HG03039 (cell line): ENCODE measurements at regions not wholly inside any gene's neighbourhood (a gene's known extent, or its start where the extent isn't known, plus 50 kb on each side); places are given as distances from the start of the nearest gene placed in this dataset.

Source experiments
- ATAC-seq: cut with Tn5 transposase; IDR thresholded peaks from one replicate; pipeline ENCODE4 v1.9.1; 2021; ENCODE audit warnings: mild to moderate bottlenecking, moderate library complexity; ENCODE audit not compliant: unreplicated experiment

GRCh38 chr2:217484046-217484445, 518.7 kb downstream of the TNS1 start:
- no peak for ATAC-seq

GRCh38 chr2:217482056-217482710, 520.6 kb downstream of the TNS1 start:
- ATAC-seq = no peak

- ATAC-seq = no peak
These were observed 521.2 kb downstream of the TNS1 start for GRCh38 chr2:217481577-217481976.

- ATAC-seq = no peak
These were observed 523.2 kb downstream of the TNS1 start for GRCh38 chr2:217479566-217479965.

- ATAC-seq = no peak
These were observed 523.9 kb downstream of the TNS1 start for GRCh38 chr2:217478831-217479455.

- ATAC-seq = no peak
These were observed 525.2 kb downstream of the TNS1 start for GRCh38 chr2:217477583-217477982.

- no peak for ATAC-seq
These were observed 527.0 kb downstream of the TNS1 start for GRCh38 chr2:217475791-217476190.

GRCh38 chr2:217475101-217475500, 527.7 kb downstream of the TNS1 start:
- no peak for ATAC-seq

GRCh38 chr2:217471319-217471718, 531.5 kb downstream of the TNS1 start:
- no peak for ATAC-seq

- no peak for ATAC-seq
These were observed 533.5 kb downstream of the TNS1 start for GRCh38 chr2:217469203-217469810.

GRCh38 chr2:217468042-217468830, 534.6 kb downstream of the TNS1 start:
- ATAC-seq = no peak

- ATAC-seq = no peak
These were observed 535.5 kb downstream of the TNS1 start for GRCh38 chr2:217467331-217467730.

- ATAC-seq = no peak
These were observed 536.0 kb downstream of the TNS1 start for GRCh38 chr2:217466805-217467204.

GRCh38 chr2:217466104-217466503, 536.7 kb downstream of the TNS1 start:
- ATAC-seq = no peak

- ATAC-seq = no peak
These were observed 537.7 kb downstream of the TNS1 start for GRCh38 chr2:217465100-217465499.

- no peak for ATAC-seq
These were observed 539.3 kb downstream of the TNS1 start for GRCh38 chr2:217463402-217464075.

- ATAC-seq = no peak
These were observed 540.7 kb downstream of the TNS1 start for GRCh38 chr2:217462121-217462520.

- no peak for ATAC-seq
These were observed 541.1 kb downstream of the TNS1 start for GRCh38 chr2:217461674-217462073.

- no peak for ATAC-seq
These were observed 543.0 kb downstream of the TNS1 start for GRCh38 chr2:217459680-217460405.

- ATAC-seq = no peak
These were observed 543.8 kb downstream of the TNS1 start for GRCh38 chr2:217459016-217459415.
